ENCODE measurements at regions not wholly inside any gene's neighbourhood (a gene's known extent, or its start where the extent isn't known, plus 50 kb on each side); places are given as distances from the start of the nearest gene placed in this dataset.

DNA sequence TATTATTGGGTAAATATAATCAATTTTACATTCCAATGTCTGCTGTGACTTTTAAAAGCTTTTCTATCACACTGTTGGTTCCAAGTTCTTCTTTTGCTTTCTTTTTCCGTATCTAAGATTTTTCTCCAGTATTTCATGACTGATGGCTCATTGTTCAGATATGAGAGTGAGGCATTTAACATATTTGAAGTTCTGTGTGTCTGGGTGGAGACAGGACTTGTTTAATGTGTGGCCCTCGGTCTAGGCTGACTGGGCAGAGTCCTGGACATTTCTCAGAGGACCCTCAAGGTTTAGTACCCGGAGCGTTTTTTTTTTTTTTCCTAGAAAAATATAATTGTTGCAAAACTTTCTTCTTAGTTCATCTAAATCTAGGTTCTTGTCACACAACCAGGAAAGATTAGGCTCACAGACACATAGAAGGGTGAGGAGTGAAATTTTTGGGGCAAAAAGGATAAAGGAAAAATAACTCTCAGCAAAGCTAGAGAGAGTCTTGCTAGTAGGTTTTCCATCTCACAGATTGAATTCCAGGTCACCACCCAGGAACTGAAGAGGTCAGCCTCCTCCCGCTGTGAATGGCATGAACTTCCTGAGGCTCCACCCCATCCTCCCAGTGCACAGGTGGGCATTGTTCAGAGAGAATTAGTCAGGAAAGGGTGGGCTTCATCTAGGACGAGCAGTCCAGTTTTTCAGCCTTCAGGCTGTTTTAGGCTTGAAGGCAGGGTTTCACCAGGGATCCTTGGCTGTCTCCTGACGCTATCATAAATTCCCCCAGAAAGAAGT is 1002.4 kb upstream of the PCDH9 start:
- no peak for DNase-seq
- TF ChIP-seq, protein P1, sequence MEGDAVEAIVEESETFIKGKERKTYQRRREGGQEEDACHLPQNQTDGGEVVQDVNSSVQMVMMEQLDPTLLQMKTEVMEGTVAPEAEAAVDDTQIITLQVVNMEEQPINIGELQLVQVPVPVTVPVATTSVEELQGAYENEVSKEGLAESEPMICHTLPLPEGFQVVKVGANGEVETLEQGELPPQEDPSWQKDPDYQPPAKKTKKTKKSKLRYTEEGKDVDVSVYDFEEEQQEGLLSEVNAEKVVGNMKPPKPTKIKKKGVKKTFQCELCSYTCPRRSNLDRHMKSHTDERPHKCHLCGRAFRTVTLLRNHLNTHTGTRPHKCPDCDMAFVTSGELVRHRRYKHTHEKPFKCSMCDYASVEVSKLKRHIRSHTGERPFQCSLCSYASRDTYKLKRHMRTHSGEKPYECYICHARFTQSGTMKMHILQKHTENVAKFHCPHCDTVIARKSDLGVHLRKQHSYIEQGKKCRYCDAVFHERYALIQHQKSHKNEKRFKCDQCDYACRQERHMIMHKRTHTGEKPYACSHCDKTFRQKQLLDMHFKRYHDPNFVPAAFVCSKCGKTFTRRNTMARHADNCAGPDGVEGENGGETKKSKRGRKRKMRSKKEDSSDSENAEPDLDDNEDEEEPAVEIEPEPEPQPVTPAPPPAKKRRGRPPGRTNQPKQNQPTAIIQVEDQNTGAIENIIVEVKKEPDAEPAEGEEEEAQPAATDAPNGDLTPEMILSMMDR (IDR thresholded peaks at IDR 0.05), result no peak
- H3K4me3 Mint-ChIP-seq, result no peak overlapping the region
- intact Hi-C loops (cut with micrococcal nuclease), result no loop called here
- POLR2A ChIA-PET, result no interaction called here
- H3K36me3 Mint-ChIP-seq (ENCODE audit: low read depth), result no peaks in the 10 kb centered on the region
- no peak for ATAC-seq (ENCODE audit: low read depth)
- H3K4me1 Mint-ChIP-seq, result no peaks in the 10 kb centered on the region
- no peaks in the 10 kb centered on the region for H3K9me3 Mint-ChIP-seq
- no peak overlapping the region for H3K27ac Mint-ChIP-seq
- CTCF ChIA-PET, result no interaction called here
- no peaks in the 10 kb centered on the region for H3K27me3 Mint-ChIP-seq

DNA sequence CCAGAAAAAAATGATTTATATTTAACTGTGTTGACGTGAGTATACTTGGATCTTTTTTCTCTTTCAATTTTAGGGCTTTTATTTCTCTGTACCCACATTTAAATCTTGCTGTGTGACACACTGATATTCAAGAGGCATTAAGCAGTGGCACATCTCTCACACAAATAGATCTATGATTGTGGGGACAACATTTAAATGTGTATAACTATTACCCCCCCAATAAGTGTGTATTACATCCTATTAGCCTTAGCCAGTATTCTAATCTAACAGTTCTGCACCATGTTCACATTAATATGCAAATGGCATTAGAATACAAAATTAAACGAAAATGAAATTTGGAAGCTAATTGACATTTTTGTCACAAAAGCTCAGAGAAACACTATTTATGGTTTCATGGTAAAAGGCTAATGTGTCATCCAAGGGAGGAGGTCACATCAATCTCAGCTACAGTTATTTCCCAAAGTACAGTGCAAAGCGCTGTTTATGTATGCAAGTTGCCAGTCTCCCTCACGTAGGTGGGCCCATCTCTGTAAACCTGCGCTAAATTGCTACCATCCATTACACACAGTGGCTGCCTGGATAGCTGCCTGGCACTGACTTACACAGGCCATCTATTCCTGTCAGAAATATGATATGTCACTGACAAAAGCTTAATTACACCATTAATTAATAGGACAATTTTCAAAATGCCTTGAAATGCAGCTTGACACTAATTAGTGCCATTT is 984.7 kb upstream of the PCDH9 start:
- Mint-ChIP-seq H3K27ac (no peak overlapping the region), H3K4me1 (no peaks in the 10 kb centered on the region), H3K36me3 (ENCODE audit: low read depth) (no peaks in the 10 kb centered on the region), H3K9me3 (peaks cover 6% of the 10 kb centered on the region), H3K4me3 (no peak overlapping the region), H3K27me3 (no peaks in the 10 kb centered on the region)
- ATAC-seq (ENCODE audit: low read depth) (no peak), DNase-seq (no peak)
- ChIA-PET CTCF (no interaction called here), POLR2A (no interaction called here)
- intact Hi-C loops (cut with micrococcal nuclease), result no loop called here
- TF ChIP-seq, protein P1 (IDR thresholded peaks at IDR 0.05), result no peak

DNA sequence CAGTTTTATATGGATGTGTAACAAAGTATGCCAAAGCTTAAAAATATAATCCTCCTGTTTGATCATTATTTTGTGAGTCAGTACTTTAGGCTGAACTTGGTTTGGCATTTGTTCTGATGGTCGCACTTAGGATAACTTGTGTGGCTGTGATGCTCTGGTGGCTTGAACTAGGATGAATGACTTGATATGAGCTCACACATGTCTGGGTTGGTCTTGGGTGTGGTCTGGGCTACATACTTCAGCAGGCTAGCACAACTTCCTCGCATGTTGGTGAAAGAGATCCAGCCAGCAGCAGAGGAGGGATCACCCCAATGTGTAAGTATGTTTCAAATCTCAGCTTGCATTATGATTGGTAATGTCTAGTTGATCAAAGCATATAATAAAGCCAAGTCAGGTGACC is 969.1 kb upstream of the PCDH9 start:
- CTCF ChIA-PET, result no interaction called here
- ATAC-seq (ENCODE audit: low read depth) (no peak), DNase-seq (no peak)
- Mint-ChIP-seq H3K4me1 (no peaks in the 10 kb centered on the region), H3K4me3 (no peak overlapping the region), H3K27ac (no peak overlapping the region), H3K27me3 (no peaks in the 10 kb centered on the region), H3K9me3 (no peaks in the 10 kb centered on the region), H3K36me3 (ENCODE audit: low read depth) (no peaks in the 10 kb centered on the region)
- POLR2A ChIA-PET, result no interaction called here
- intact Hi-C loops (cut with micrococcal nuclease), result no loop called here
- TF ChIP-seq, protein P1 (IDR thresholded peaks at IDR 0.05), result no peak

DNA sequence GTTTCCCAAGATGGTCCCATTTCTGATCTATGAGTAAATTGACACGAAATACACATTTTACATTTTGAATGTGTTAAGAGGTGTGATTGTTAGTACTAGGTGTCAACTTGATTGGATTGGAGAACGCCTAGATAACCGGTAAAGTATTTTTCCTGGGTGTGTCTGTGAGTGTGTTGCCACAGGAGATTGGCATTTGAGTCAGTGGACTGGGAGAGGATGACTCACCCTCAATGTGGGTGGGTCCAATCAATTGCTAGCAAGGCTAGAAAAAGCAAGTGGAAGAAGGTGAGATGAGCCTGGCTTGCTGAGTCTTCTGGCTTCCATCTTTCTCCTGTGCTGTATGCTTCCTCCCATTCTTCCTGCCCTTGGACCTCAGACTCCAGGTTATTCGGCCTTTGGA is 960.7 kb upstream of the PCDH9 start:
- no peaks in the 10 kb centered on the region for H3K36me3 Mint-ChIP-seq (ENCODE audit: low read depth)
- TF ChIP-seq, protein P1 (IDR thresholded peaks at IDR 0.05), result no peak
- no peaks in the 10 kb centered on the region for H3K27me3 Mint-ChIP-seq
- no peaks in the 10 kb centered on the region for H3K4me1 Mint-ChIP-seq
- no peak for ATAC-seq (ENCODE audit: low read depth)
- H3K27ac Mint-ChIP-seq, result no peak overlapping the region
- CTCF ChIA-PET, result no interaction called here
- no peak overlapping the region for H3K4me3 Mint-ChIP-seq
- DNase-seq, result no peak
- POLR2A ChIA-PET, result no interaction called here
- no peaks in the 10 kb centered on the region for H3K9me3 Mint-ChIP-seq
- intact Hi-C loops (cut with micrococcal nuclease), result no loop called here

DNA sequence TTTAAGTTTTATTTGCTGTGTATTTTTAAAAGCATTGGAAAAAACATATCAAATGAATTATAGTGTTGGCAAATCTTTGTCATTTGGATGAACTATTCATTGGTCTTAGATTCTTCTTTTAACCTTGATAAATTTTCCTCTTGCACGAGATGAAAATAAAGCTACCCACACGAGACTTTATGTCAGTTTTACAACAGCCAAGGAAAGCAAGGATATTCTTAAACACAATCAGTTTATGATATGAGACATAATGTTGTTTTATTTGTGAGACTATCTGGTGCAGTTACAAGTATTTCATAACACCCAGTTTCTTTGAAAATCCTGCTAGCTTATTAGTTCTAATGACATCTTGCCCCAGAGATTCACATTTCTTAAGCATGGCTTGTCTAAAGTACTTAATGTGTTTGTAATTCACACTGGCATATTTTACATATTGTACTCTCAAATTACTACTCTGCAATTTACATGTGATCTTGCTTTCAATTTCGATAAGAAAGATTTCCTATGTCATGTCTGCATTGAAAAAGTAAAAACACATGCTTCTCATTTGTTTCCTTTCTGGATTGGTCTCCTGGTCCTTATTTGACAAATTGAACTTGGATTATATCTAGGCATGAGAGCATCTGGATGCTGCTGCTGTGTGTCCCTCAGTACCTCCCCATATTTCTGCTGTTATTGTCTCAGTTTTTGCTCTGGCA is 955.5 kb upstream of the PCDH9 start:
- POLR2A ChIA-PET, result no interaction called here
- intact Hi-C loops (cut with micrococcal nuclease), result no loop called here

More for the DNA sequence above, 955.5 kb upstream of the PCDH9 start:
- DNase-seq (no peak), ATAC-seq (ENCODE audit: low read depth) (no peak)
- Mint-ChIP-seq H3K36me3 (ENCODE audit: low read depth) (no peaks in the 10 kb centered on the region), H3K4me3 (no peak overlapping the region), H3K27ac (no peak overlapping the region), H3K4me1 (no peaks in the 10 kb centered on the region), H3K9me3 (no peaks in the 10 kb centered on the region), H3K27me3 (no peaks in the 10 kb centered on the region)
- TF ChIP-seq, protein P1 (IDR thresholded peaks at IDR 0.05), result no peak
- CTCF ChIA-PET, result no interaction called here

Data from activated B cell treated with CpG ODN at 0.5 μM for 24 hours (primary cell).